GM12878 (cell line): ENCODE measurements at regions not wholly inside any gene's neighbourhood (a gene's known extent, or its start where the extent isn't known, plus 50 kb on each side); places are given as distances from the start of the nearest gene placed in this dataset.

Experiments used
- ATAC-seq: fragments of 200-7000 bp; cut with Tn5 transposase; 3 replicates; pipeline ENCODE4 v1.9.1; 2020; ENCODE audit warnings: mild to moderate bottlenecking, moderate library complexity
- BruUV-seq: library from RNA; stranded (reverse); fragments of 400-500 nt; replicated peaks from 2 replicates; lab custom pipeline; 2021; lab: Mats Ljungman, UMichigan
- CTCF ChIA-PET: fragments of 300-600 bp; sonication (Branson Sonifier 250); formaldehyde crosslinking; extraction: SDS; loops from one replicate; lab custom pipeline; 2021; ENCODE audit warnings: inconsistent platforms; lab: Yijun Ruan, JAX
- POLR2A ChIA-PET: fragments of 350-600 bp; formaldehyde crosslinking; extraction: SDS; loops from one replicate; lab custom pipeline; 2021; ENCODE audit warnings: inconsistent platforms; lab: Charles Lee
- RAD21 ChIA-PET: fragments of 300-600 bp; sonication (Branson Sonifier 250); formaldehyde crosslinking; loops from one replicate; lab custom pipeline; 2023; ENCODE audit warnings: antibody characterized with exemption; ENCODE audit not compliant: unreplicated experiment; lab: Charles Lee
- SMC1A ChIA-PET: fragments of 300-600 bp; sonication (Branson Sonifier 250); formaldehyde crosslinking; loops from one replicate; lab custom pipeline; 2023; ENCODE audit not compliant: unreplicated experiment, uncharacterized antibody; lab: Charles Lee
- DNase-seq: peaks from one replicate; pipeline ENCODE4 v3.0.0-alpha.2; 2011; ENCODE audit warnings: low read depth, low spot score
- FAIRE-seq: peaks from 3 replicates; lab custom pipeline; 2011; peaks lifted over from hg19 to GRCh38; lab: Jason Lieb, UNC
- H2AFZ ChIP-seq: 2 replicates; pipeline ENCODE4 v1.6.0; 2011; ENCODE audit warnings: low read depth, low read length, control low read depth; ENCODE audit not compliant: control insufficient read depth
- H3K27ac ChIP-seq: 2 replicates; pipeline ENCODE4 v1.5.1; 2011; ENCODE audit warnings: control low read depth; ENCODE audit not compliant: control insufficient read depth, insufficient read depth
- H3K27me3 ChIP-seq, 2 experiments: replicated peaks in 1 of 2; 2 replicates each; pipeline versions ENCODE4 v1.6.0 to v1.6.1; 2011; ENCODE audit warnings: low read length in 1 of 2; ENCODE audit not compliant: control insufficient read depth in 2 of 2, insufficient read depth in 2 of 2
- H3K36me3 ChIP-seq, 2 experiments: 2 replicates each; pipeline ENCODE4 v1.5.1; 2011; ENCODE audit warnings: low read length in 1 of 2; ENCODE audit not compliant: control insufficient read depth in 2 of 2, insufficient read depth in 2 of 2
- H3K4me1 ChIP-seq: 2 replicates; pipeline ENCODE4 v1.6.1; 2011; ENCODE audit warnings: mild to moderate bottlenecking, low read length, moderate library complexity, mixed read lengths; ENCODE audit not compliant: control insufficient read depth, insufficient read depth
- H3K4me2 ChIP-seq: 2 replicates; pipeline ENCODE4 v1.6.0; 2011; ENCODE audit warnings: control low read depth; ENCODE audit not compliant: control insufficient read depth, insufficient read depth
- H3K4me3 ChIP-seq: fragments of 200-600 bp; sonication (generic); 2 replicates; pipeline ENCODE4 v1.5.1; 2016
- H3K79me2 ChIP-seq: 2 replicates; pipeline ENCODE4 v1.6.0; 2011; ENCODE audit warnings: low read length; ENCODE audit not compliant: control insufficient read depth, insufficient read depth
- H3K9ac ChIP-seq: 2 replicates; pipeline ENCODE4 v1.8.0; 2011; ENCODE audit warnings: low read length, control low read depth, mixed read lengths; ENCODE audit not compliant: control insufficient read depth, insufficient read depth
- H3K9me3 ChIP-seq: replicated peaks from 3 replicates; pipeline ENCODE4 v1.5.1; 2011; ENCODE audit warnings: mild to moderate bottlenecking, low read length; ENCODE audit not compliant: control insufficient read depth, insufficient read depth
- H4K20me1 ChIP-seq: 2 replicates; pipeline ENCODE4 v1.6.0; 2011; ENCODE audit not compliant: control insufficient read depth, insufficient read depth
- BCL11A ChIP-seq: IDR thresholded peaks from 2 replicates; pipeline ENCODE4 v1.6.1; 2011; ENCODE audit warnings: low read depth, low read length
- DPF2 ChIP-seq: fragments of 450-650 bp; IDR thresholded peaks from 2 replicates; pipeline ENCODE4 v1.6.1; 2017; ENCODE audit warnings: mild to moderate bottlenecking
- HSF1 ChIP-seq: fragments of 150-350 bp; IDR thresholded peaks from 2 replicates; pipeline ENCODE4 v1.6.1; 2014; ENCODE audit warnings: mild to moderate bottlenecking, low read depth, low read length
- IKZF2 ChIP-seq, 2 experiments: fragments of 450-650 bp; IDR thresholded peaks; 2 replicates each; pipeline ENCODE4 v1.6.1; 2017; ENCODE audit warnings: mild to moderate bottlenecking in 2 of 2, moderate library complexity in 2 of 2
- IRF4 ChIP-seq: IDR thresholded peaks from 2 replicates; pipeline ENCODE4 v1.6.1; 2011; ENCODE audit warnings: low read depth, low read length
- KAT2A ChIP-seq: conservative IDR thresholded peaks from 2 replicates; pipeline ENCODE4 v1.6.1; 2011; ENCODE audit warnings: low read depth, low read length; ENCODE audit not compliant: control insufficient read depth
- NRF1 ChIP-seq: conservative IDR thresholded peaks from 2 replicates; pipeline ENCODE4 v1.6.1; 2011; ENCODE audit warnings: mild to moderate bottlenecking, low read depth, low read length, improper control_type of control experiment
- PAX8 ChIP-seq: fragments of 450-650 bp; IDR thresholded peaks from 2 replicates; pipeline ENCODE4 v1.6.1; 2017; ENCODE audit warnings: mild to moderate bottlenecking, moderate library complexity
- PML ChIP-seq: IDR thresholded peaks from 2 replicates; pipeline ENCODE4 v1.6.1; 2012; ENCODE audit warnings: low read length, inconsistent platforms
- SIX5 ChIP-seq: IDR thresholded peaks from 2 replicates; pipeline ENCODE4 v1.6.1; 2011; ENCODE audit warnings: mild to moderate bottlenecking, low read depth, low read length, moderate library complexity; ENCODE audit not compliant: severe bottlenecking
- YY1 ChIP-seq: IDR thresholded peaks from 2 replicates; pipeline ENCODE4 v1.6.1; 2011; ENCODE audit warnings: low read depth, mild to moderate bottlenecking, low read length
- ZBTB11 ChIP-seq: fragments of 450-650 bp; formaldehyde crosslinking; IDR thresholded peaks from 2 replicates; pipeline ENCODE4 v1.5.0; 2022; ENCODE audit warnings: mild to moderate bottlenecking, missing genetic modification characterization
- WGBS: methylation state at CpG from one replicate; pipeline ENCODE4 v1.1.6; 2016; ENCODE audit warnings: low lambda C conversion rate; ENCODE audit not compliant: insufficient replicate concordance, insufficient coverage; ENCODE audit errors: missing lambda C conversion rate; 5-methylcytosine and 5-hydroxymethylcytosine counted together
- in situ Hi-C: fragments of 300-500 bp; cut with MboI; formaldehyde crosslinking; loops from 9 replicates; pipeline ENCODE4 v1.14.3; 2018; ENCODE audit warnings: mixed read lengths
- intact Hi-C: fragments of 100-400 bp; cut with micrococcal nuclease; formaldehyde crosslinking; loops from one replicate; pipeline ENCODE4 v1.14.2; 2022; ENCODE audit not compliant: unreplicated experiment
- TF ChIP-seq, protein P1 (sequence below): fragments of 450-650 bp; IDR thresholded peaks from 2 replicates; pipeline ENCODE4 v1.6.1; 2014; ENCODE audit warnings: mild to moderate bottlenecking

GRCh38 chr16:48956620-48957019 is 325.0 kb downstream of the CBLN1 start:
- Histone ChIP-seq H3K27me3 (no peaks in the 10 kb centered on the region), H2AFZ (no peak overlapping the region), H3K9ac (no peak overlapping the region), H3K4me2 (no peak overlapping the region), H3K9me3 (no peaks in the 10 kb centered on the region), H3K4me1 (no peaks in the 10 kb centered on the region), H3K36me3 (no peaks in the 10 kb centered on the region), H4K20me1 (no peaks in the 10 kb centered on the region), H3K79me2 (no peaks in the 10 kb centered on the region), H3K4me3 (no peak overlapping the region), H3K27ac (no peak overlapping the region)
- 11% methylated on average over 4 of the region's 4 CpGs for WGBS
- intact Hi-C loops (no loop called here), in situ Hi-C loops (no loop called here)
- ChIA-PET RAD21 (interaction anchor here (0.7 to 2.2 kb wide), 2 partner anchors 48 to 355 kb away, joined by 3 to 5 read pairs; no protein-coding TSS in a partner anchor), SMC1A (interaction anchor here (1.4 to 1.6 kb wide), 2 partner anchors 9 to 49 kb away, joined by 3 to 5 read pairs; no protein-coding TSS in a partner anchor), POLR2A (no interaction called here), CTCF (interaction anchor here (1.1 kb wide), 1 partner anchor 15 kb away, joined by 3 read pairs; no protein-coding TSS in a partner anchor)
- no TSS peak for BruUV-seq
- DNase-seq = no peak
- FAIRE-seq = no peak
- no peak for ATAC-seq
- TF ChIP-seq BCL11A (no peak), HSF1 (no peak), PML (no peak), ZBTB11 (no peak), SIX5 (no peak), KAT2A (no peak), NRF1 (no peak), YY1 (no peak), IRF4 (no peak), PAX8 (no peak), IKZF2 (IDR thresholded peaks at IDR 0.05) (no peak), DPF2 (no peak)
- TF ChIP-seq, protein P1, sequence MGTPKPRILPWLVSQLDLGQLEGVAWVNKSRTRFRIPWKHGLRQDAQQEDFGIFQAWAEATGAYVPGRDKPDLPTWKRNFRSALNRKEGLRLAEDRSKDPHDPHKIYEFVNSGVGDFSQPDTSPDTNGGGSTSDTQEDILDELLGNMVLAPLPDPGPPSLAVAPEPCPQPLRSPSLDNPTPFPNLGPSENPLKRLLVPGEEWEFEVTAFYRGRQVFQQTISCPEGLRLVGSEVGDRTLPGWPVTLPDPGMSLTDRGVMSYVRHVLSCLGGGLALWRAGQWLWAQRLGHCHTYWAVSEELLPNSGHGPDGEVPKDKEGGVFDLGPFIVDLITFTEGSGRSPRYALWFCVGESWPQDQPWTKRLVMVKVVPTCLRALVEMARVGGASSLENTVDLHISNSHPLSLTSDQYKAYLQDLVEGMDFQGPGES = no peak
